C4-2B (cell line): ENCODE measurements at regions not wholly inside any gene's neighbourhood (a gene's known extent, or its start where the extent isn't known, plus 50 kb on each side); places are given as distances from the start of the nearest gene placed in this dataset.

ENCODE experiments used
- H3K27ac ChIP-seq: fragments of 450-650 bp; 2 replicates; pipeline ENCODE4 v1.5.1; 2017
- CTCF ChIP-seq: fragments of 450-650 bp; conservative IDR thresholded peaks from 2 replicates; pipeline ENCODE4 v1.5.1; 2017; ENCODE audit warnings: mild to moderate bottlenecking
- ZFX ChIP-seq: fragments of 450-650 bp; IDR thresholded peaks from 2 replicates; pipeline ENCODE4 v1.6.1; 2017

GRCh38 chr4:101693842-101694398, 96.6 kb upstream of the BANK1 start:
- no peak overlapping the region for H3K27ac ChIP-seq
- TF ChIP-seq ZFX (no peak), CTCF (no peak)

- TF ChIP-seq CTCF (no peak), ZFX (no peak)
- no peak overlapping the region for H3K27ac ChIP-seq
Measured at GRCh38 chr4:101689220-101689619, 101.3 kb upstream of the BANK1 start.

- H3K27ac ChIP-seq = no peak overlapping the region
- no peak for TF ChIP-seq CTCF
- TF ChIP-seq ZFX = no peak
Measured at GRCh38 chr4:101685126-101685525, 105.4 kb upstream of the BANK1 start.

- TF ChIP-seq CTCF (no peak), ZFX (no peak)
- no peak overlapping the region for H3K27ac ChIP-seq
Measured at GRCh38 chr4:101682946-101683345, 107.6 kb upstream of the BANK1 start.

GRCh38 chr4:101678180-101678579, 112.3 kb upstream of the BANK1 start:
- TF ChIP-seq CTCF (no peak), ZFX (no peak)
- no peak overlapping the region for H3K27ac ChIP-seq

GRCh38 chr4:101670897-101671296, 119.6 kb upstream of the BANK1 start:
- no peak for TF ChIP-seq CTCF
- TF ChIP-seq ZFX = no peak
- H3K27ac ChIP-seq = no peak overlapping the region

- no peak overlapping the region for H3K27ac ChIP-seq
- no peak for TF ChIP-seq CTCF
- no peak for TF ChIP-seq ZFX
Measured at GRCh38 chr4:101670370-101670769, 120.2 kb upstream of the BANK1 start.
